ENCODE measurements at regions not wholly inside any gene's neighbourhood (a gene's known extent, or its start where the extent isn't known, plus 50 kb on each side); places are given as distances from the start of the nearest gene placed in this dataset.
"Not testable (repeated sequence)": the region's sequence is repeated elsewhere in the genome, so short reads cannot be mapped to it uniquely, and the experiment has no call there.

- DNase-seq (ENCODE audit: extremely low spot score in 2 of 2) = no peak
- TF ChIP-seq CTCF (IDR thresholded peaks at IDR 0.05) (no peak), POLR2AphosphoS5 (IDR thresholded peaks at IDR 0.05; ENCODE audit: insufficient read depth in 1 of 2, low read depth in 1 of 2) (no peak), POLR2A (IDR thresholded peaks at IDR 0.05) (no peak)
- Histone ChIP-seq H3K4me1 (no peaks in the 10 kb centered on the region), H3K4me3 (no peak overlapping the region), H3K36me3 (no peaks in the 10 kb centered on the region), H3K27ac (no peak overlapping the region), H3K9me3 (peaks cover 16% of the 10 kb centered on the region), H3K27me3 (no peaks in the 10 kb centered on the region)
- intact Hi-C loops (cut with DNase I) = no loop called here
Measured at GRCh38 chr5:145407300-145408047, 427.7 kb downstream of the PRELID2 start.

GRCh38 chr5:145403992-145404391, 431.1 kb downstream of the PRELID2 start:
- intact Hi-C loops (cut with DNase I) = no loop called here
- Histone ChIP-seq H3K9me3 (no peaks in the 10 kb centered on the region), H3K4me1 (no peaks in the 10 kb centered on the region), H3K27me3 (no peaks in the 10 kb centered on the region), H3K36me3 (no peaks in the 10 kb centered on the region), H3K4me3 (no peak overlapping the region), H3K27ac (no peak overlapping the region)
- TF ChIP-seq POLR2A (IDR thresholded peaks at IDR 0.05) (no peak), CTCF (IDR thresholded peaks at IDR 0.05) (no peak), POLR2AphosphoS5 (IDR thresholded peaks at IDR 0.05; ENCODE audit: insufficient read depth in 1 of 2, low read depth in 1 of 2) (no peak)
- DNase-seq (ENCODE audit: extremely low spot score in 2 of 2) = no peak

- no peak overlapping the region for H3K4me3 ChIP-seq
- intact Hi-C loops (cut with DNase I) = no loop called here
- H3K9me3 ChIP-seq = no peaks in the 10 kb centered on the region
- DNase-seq (ENCODE audit: extremely low spot score in 2 of 2) = no peak
- H3K27me3 ChIP-seq = no peaks in the 10 kb centered on the region
- no peak overlapping the region for H3K27ac ChIP-seq
- no peaks in the 10 kb centered on the region for H3K4me1 ChIP-seq
- no peak for TF ChIP-seq POLR2A (IDR thresholded peaks at IDR 0.05)
- TF ChIP-seq CTCF (IDR thresholded peaks at IDR 0.05) = no peak
- TF ChIP-seq POLR2AphosphoS5 (IDR thresholded peaks at IDR 0.05; ENCODE audit: insufficient read depth in 1 of 2, low read depth in 1 of 2) = no peak
- no peaks in the 10 kb centered on the region for H3K36me3 ChIP-seq
Measured at GRCh38 chr5:145396888-145397287, 438.3 kb downstream of the PRELID2 start.

- intact Hi-C loops (cut with DNase I); H3K27me3 ChIP-seq; H3K36me3 ChIP-seq: not testable (repeated sequence)
Measured at GRCh38 chr5:145395151-145395550, 440.0 kb downstream of the PRELID2 start.

GRCh38 chr5:145393426-145393825, 441.7 kb downstream of the PRELID2 start:
- H3K27me3 ChIP-seq = no peaks in the 10 kb centered on the region
- H3K9me3 ChIP-seq = no peaks in the 10 kb centered on the region
- no peak for DNase-seq (ENCODE audit: extremely low spot score in 2 of 2)
- TF ChIP-seq POLR2AphosphoS5 (IDR thresholded peaks at IDR 0.05; ENCODE audit: insufficient read depth in 1 of 2, low read depth in 1 of 2) = no peak
- no peak for TF ChIP-seq CTCF (IDR thresholded peaks at IDR 0.05)
- no peak for TF ChIP-seq POLR2A (IDR thresholded peaks at IDR 0.05)
- no peak overlapping the region for H3K4me3 ChIP-seq
- no peak overlapping the region for H3K27ac ChIP-seq
- no peaks in the 10 kb centered on the region for H3K4me1 ChIP-seq
- no peaks in the 10 kb centered on the region for H3K36me3 ChIP-seq
- intact Hi-C loops (cut with DNase I) = no loop called here

More at GRCh38 chr5:145395151-145395550, 440.0 kb downstream of the PRELID2 start:
- not testable (repeated sequence) for H3K4me1 ChIP-seq; H3K9me3 ChIP-seq; H3K27ac ChIP-seq; H3K4me3 ChIP-seq; DNase-seq (ENCODE audit: extremely low spot score in 2 of 2)

Data from vagina (tissue), 2 donors.